Stromal cell of bone marrow (primary cell): ENCODE measurements at regions not wholly inside any gene's neighbourhood (a gene's known extent, or its start where the extent isn't known, plus 50 kb on each side); places are given as distances from the start of the nearest gene placed in this dataset.
A peak's percentile ranks its signal among the peaks of the same experiment; 100 is the strongest.
"Not testable (repeated sequence)": the region's sequence is repeated elsewhere in the genome, so short reads cannot be mapped to it uniquely, and the experiment has no call there.

Experiments
- DNase-seq: peaks from one replicate; pipeline ENCODE4 v3.0.0-alpha.2; 2012; ENCODE audit warnings: low read depth

DNA sequence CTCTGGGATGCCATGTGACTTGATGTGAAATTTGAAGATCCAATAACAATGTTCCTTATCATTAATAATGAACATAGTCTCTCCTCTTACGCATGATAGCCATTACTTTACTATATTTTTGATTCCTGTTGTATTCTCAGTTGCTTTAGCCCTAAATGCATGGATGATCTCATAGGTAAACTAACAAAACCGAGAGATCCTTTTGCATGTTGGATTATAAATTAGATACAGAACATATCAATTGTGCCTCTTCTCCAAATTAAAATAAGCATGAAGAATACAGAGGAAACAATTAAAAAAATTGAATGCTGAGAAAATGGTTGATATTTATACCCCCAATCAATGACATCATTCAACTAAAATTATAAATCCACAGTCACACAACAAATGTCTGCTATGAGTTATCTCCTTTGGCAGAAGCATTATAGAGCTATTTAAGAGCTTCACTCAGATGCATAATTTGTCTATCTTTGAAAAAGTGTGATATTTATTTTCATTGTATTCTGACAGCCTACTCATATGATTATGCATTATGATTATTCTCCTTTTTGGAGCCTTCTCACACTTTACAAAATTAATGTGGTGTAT lies 386.4 kb upstream of the STXBP6 start:
- no peak for DNase-seq

DNA sequence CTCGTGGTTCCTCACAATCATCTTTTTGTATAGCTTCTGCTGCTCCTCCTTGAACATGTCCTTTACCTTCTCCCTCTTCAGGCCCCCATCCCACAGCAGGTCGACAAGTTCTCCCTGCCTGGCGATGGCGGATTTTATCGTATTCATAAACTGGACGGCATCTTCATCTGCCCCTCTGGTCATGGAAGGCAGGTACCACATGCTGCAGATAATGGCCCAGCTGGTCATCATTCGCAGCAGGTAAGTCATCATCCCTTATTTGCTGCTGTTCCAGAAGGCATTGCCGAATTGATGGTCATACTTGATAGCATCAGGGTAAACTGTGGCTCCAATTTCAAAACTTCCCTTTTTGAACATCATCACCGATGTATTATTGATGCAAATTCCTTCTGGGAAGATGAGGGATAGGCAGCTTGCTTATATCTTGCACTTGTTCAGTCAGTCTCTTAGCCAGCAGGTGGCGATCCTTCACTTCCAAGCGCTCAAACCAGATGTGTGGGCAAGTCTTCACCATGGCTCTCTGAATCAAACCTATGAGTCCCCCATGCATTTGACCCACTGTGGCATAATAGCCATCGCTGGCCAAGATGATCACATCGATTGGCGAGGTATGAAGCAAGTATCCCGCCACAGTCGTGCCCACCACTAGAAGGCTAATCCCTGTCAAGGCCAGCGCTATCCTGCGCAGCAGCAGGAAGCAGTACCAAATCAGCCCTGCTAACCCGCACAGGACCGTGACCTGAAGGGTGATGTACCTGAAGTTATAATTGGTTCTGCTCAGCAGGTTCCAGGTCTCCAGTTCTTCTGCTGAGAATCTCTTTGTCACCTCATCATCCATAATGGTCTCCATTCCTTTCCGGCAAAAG lies 381.5 kb upstream of the STXBP6 start:
- no peak for DNase-seq

DNA sequence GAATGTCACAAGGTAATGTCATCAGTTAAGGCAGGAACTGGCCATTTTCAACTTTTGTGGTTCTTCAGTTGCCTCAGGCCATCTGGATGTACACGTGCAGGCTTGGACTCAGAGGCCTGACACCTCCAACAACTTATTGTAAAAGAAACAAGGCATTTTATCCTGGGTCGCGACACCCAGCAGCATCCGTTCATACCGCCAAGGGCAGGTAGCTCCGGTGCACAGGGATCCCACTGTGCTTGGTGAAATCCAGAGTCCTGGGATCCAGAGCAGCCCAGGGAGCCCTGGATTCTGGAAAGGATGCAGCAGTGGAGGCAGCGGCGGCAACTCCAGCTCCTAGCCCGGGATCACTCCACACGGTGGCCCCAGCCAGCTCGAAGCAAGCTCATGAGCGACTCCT lies 380.9 kb upstream of the STXBP6 start:
- no peak for DNase-seq

DNA sequence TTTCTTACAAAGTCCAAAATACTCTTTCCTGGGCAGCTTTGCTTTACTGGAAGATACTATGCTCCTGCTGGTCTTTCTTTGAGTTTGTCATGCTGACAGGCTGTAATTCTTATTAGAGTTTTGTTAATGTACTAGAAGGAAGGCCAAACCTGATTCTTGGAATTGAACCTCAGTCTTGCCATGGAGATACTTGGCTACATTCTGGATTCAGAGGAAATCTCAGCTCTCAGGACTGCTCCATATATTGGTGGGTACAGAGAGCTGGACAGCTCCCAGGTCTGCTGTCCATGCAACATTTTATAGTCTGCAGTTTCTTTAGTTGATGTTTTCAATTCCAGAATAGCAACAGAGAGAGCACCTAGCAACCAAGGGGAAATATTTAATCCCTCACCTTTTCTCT lies 363.1 kb upstream of the STXBP6 start:
- DNase-seq, result no peak

DNA sequence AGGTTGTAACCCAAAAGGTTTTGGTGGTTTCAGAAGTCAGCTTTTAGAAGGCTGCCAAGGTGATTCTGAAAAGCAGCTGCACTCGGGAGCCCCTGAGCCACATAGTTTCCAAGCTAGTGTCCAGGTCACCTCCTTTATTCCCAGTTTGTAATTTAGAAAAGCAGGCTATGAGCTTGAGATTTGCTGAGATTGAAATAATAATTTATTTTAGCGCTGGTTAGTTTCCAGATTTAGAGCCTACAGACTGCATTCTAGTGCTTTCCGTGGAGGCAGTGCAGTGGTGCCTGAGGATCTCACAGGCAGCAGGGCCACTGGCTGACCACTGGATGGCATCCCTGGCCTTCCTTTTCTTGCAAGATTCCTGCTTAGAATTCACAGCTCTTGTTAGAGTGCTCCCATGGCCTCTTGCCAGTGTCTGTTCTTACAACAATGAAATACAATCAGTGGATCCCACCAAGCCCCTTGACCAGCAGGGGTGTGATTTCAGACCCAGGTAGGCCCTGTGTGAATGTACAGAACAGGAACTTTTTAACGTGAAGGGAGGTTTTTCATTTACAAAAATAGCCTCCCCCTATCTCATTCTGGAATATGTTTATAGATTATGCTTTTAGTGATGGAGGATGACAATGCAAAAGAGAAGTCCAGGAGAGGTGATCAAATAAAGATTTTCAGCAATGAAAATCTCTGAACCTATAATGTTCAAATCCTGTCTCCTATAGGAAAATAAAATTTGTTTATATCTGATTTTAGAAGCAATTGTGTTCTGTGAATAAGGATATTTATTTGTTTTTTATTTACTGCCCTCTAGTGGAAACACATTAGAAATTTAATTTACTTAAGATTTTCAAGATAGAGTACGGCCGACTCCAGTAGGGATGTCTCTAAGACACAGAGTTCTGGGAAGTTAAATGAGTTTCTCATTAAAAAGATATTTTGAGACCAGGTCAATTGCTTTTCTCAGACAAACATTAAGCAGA lies 362.1 kb upstream of the STXBP6 start:
- DNase-seq, result no peak

DNA sequence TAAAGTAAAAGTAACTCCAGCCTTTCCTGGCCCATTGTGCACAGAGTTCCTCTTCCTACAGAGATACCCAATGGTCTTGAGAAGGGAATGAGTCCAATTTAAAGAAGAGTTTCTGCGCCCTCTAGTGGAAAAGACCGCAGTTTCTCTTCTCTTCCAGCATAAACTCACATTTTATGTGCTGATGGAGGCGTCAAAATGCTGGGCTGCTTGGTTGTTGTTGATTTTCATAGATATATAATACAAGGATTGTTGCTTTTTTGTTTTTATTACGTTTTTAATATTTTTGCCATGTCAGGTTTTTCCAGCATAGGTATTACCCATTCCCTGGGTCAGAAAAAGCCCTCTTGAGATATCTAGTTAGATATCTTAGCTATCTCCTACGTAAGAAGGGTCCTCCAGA lies 356.9 kb upstream of the STXBP6 start:
- no peak for DNase-seq

DNA sequence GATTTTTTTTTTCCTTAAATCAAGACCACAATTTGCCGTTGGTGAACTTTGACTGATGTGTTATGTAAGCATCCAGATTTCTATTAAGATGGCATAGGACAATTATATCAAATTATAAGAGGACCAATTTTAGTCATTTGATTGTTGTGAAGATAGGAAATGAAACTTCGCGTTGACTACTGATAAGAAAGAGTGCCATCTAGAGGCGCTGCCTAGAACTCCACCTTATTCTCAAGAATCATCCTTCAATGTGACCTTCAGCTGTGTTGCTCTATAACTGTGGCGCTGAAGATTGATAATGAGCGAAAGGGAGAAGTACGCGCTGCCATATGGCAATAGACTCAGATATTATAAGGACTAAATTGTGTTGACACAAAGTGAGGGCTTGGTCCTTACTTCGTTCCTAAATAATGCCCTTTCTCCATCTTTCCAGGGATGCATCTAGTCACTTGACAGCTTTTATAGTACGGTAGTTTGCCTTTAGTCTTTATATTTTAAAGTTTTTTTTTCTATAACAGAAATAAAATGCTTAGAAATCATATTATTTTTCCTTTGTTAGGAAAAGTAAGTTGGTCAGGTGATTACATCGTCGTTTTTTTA lies 350.8 kb upstream of the STXBP6 start:
- no peak for DNase-seq

DNA sequence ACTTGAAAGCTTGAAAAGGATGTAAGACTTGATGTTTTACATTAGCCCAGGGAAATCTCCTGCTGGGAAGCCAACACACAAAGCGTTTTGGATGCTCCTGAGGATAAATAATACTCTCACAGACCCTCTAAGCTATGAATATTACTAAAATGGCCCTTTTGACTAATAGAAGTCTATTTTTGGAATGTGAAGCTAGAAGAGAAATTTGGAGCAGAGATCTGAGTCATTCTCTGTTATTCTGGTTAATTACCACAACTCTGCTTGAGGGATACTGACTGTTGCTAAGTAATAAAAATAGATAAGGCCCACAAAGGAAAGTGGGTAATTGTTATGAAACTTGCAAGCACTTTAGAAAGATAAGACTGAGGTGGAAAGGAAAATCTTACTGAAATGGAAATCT lies 346.2 kb upstream of the STXBP6 start:
- peak; percentile 28 for DNase-seq

DNA sequence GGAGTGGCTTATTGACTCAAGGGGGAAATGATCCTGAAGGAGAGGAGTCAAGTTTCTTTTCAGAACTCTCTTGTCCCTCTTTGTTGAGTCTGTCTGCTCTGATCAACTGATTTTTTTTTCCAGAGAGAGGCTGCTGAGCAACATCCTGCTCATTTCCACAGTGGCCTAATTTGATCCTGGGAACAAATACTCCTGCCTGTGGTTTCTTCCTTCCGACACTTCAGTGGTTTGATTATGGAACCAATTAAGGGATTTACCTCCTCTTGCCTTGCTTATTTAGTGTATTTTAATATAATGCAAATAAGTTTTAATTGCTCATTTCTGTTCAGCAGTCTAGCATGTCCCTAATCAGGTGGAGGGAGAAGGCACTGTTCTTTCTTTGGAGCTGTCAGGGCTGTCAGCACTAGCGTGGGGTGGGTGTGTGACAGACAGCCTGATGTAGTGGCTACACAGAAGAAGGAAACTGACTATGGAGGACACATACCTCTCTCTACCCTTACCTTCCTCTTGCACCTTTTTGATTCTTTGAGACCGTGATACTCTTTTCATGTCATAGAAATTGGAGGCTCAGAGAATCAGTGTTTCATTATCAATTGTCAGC lies 344.9 kb upstream of the STXBP6 start:
- DNase-seq, result no peak

DNA sequence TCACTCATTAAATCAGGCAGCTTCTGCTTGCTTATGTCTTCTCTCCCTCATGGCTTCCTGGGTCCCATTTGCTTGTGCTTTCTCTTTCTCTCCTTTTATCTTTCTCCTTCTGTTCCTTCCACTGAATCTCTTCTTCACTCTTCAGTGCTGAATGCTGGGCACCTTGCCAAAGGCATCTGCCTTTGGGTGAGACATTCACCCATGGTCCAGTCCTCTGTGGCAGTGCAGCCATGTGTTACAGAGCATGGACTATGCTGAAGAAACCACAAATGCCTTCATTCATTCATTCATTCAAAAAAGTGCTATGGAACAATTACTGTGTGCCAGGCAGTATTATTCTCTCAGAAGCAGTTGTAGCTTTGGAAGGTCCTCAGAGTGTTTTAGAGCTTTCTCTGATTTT lies 344.4 kb upstream of the STXBP6 start:
- DNase-seq, result no peak

DNA sequence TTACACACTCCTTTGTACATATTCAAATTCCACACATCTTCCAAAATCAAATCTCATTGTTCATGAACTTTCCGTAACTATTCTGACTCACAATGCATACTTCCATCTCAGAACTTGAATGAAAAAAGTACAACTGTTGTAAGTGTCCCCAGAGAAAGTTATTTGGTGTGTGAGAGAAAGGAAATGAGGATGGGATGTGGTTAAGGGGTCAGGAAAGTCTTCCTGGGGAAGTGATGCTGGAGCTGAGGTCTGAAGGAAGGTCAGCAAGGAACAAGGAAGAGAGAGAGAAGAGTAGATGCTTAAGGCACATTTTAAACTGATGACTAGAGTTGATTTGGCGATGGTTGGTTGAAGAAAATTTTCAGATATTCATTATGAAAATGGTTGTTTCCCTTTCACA lies 340.0 kb upstream of the STXBP6 start:
- DNase-seq, result no peak

DNA sequence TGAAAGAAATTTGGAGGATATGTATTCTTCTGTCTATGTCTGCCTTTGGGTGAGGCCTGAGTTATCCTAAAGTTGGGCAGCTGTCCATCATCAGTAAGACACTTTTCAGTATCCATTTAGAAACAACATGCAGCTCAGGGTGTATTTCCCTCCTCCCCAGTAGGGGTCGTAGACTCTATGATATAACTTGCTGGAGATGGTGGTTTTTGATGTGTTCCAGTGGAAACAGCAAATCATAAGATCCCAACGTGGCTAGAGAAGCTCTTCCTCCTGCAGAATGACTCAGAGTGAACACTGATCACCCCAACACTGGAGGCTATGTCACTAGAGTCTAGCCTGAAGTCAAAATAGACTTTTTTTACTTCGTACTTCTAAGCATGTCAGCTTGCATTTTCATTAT lies 331.6 kb upstream of the STXBP6 start:
- DNase-seq, result no peak

DNA sequence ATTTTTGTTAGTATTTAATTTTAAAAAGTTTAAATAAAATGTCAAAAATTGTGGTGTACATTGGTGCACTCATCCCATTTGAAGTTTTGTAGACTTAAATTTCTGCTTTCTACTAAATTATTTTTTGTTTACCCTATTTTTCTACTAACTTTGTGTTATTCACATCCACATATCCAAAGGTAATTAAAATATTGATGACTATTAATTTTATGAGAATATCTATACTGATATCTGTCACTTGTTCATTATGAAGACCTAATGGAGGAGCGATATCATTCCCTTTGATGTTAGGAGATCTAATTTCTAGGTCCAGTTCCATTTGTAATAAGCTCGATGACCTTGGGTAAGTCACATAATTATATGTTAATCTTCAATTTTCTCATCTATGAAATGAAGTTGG lies 325.7 kb upstream of the STXBP6 start:
- DNase-seq, result no peak

DNA sequence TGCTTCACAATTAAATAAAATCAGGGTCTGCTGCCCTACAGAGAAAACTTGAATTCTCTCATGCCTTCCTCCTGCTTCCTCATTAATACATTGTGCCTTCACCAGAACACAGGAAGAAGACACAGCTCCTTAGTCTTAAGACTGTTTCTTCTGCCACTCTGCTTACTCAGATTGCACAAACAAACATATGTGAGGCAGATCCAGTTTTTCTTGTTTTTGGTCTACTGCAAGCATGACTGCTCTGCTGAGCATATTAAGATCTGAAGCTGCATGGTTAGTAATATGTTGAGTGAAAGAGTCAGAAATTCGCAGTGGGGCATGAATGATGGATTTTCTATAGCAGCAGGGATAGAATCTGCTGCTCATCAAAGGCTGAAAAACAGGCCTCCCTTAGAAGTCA lies 321.1 kb upstream of the STXBP6 start:
- DNase-seq, result no peak

DNA sequence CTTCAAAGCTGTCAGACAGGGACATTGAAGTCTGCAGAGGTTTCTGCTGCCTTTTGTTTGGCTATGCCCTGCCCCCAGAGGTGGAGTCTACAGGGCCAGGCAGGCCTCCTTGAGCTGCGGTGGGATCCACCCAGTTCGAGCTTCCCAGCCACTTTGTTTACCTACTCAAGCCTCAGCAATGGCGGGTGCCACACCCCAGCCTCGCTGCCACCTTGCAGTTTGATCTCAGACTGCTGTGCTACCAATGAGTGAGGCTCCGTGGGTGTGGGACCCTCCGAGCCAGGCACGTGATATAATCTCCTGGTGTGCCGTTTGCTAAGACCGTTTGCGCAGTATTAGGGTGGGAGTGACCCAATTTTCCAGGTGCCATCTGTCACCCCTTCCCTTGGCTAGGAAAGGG lies 320.1 kb upstream of the STXBP6 start:
- DNase-seq, result not testable (repeated sequence)

DNA sequence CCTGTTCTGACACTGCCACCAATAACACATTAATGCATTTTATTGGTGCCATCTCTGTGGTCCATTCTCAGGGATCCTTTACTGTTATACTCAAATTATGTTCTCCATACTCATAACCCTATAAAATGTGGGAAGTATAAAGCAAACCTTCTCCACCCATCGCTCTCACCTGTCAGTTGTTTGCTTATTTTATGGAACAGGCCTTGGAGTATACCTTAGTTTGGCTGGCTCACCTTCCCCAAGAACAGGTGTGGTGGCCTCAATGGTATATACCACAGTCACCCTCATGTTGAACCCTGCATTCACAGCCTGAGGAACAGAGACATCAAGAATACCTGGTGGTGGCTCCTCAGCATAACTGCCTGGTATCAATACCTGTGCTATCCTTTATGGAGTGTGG lies 308.4 kb upstream of the STXBP6 start:
- no peak for DNase-seq

DNA sequence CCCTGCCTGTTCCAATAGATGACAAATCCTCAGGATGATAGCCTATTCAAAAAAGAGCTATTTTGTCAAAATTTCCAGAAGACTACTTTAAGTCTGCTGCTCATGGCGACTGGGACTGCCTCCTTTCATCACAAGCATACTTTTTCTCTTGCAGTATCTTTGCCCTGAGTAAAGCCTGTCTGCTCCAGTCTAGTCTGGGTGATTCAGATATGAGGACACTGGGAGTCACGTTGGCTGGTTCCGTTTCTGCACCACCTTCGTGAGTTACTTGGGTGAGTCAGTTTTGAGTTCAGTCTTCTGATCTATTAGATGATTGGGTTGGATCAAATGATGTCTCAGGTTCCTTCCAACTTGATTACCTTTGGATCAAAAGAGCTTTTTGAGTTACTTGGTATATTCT lies 301.3 kb upstream of the STXBP6 start:
- DNase-seq, result peak; percentile 57

DNA sequence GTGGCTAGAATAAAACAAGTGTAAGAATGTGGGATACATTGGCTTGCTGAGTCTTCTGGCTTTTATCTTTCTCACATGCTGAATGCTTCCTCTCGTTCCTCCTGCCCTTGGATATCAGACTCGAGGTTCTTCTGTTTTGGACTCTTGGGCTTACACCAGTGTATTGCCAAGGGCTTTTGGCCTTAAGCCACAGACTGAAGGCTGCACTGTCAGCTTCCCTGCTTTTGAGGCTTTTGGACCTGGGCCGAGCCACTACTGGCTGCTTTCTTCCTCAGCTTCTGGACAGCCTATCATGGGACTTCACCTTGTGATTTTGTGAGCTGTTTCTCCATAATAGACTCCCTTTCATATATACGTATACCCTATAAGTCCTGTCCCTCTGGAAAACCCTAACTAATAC lies 300.9 kb upstream of the STXBP6 start:
- no peak for DNase-seq

DNA sequence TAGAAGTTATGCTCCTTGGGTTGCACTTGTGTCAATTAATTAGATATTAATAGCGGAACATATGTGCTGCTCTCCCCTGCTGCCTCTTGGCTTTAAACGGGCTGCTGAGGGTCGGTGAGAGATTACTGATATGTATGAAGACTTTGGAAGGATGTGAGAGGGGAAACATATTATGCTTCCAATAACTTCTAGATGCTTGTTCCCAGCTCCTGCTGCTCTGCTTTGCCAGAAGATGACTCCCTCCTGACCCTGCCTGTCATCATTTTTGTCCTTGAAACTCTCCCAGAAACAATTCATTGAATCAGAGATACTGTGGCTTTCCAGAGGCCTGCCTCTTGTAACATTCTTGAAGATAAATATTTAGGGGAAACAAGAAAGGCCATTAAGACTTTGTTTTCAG lies 300.1 kb upstream of the STXBP6 start:
- no peak for DNase-seq

DNA sequence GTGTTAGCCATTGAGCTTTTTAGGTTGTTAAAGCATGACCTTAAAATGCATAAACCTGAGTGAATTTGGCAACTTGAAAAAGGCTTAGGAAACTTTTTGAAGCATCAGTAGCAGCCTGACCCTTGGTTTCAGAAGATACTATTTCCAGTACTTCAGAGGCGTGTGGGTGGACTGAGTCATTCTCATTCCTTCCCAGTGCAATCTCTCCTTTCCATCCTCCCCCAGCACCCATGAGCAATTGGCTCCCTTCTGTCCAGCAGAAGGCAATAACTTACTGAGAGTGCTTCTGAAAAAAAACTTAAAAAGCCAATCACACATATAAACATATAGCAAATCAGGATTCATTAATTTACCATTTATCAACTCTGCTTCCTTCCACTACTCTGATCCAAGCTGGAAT lies 299.3 kb upstream of the STXBP6 start:
- peak; percentile 48 for DNase-seq

DNA sequence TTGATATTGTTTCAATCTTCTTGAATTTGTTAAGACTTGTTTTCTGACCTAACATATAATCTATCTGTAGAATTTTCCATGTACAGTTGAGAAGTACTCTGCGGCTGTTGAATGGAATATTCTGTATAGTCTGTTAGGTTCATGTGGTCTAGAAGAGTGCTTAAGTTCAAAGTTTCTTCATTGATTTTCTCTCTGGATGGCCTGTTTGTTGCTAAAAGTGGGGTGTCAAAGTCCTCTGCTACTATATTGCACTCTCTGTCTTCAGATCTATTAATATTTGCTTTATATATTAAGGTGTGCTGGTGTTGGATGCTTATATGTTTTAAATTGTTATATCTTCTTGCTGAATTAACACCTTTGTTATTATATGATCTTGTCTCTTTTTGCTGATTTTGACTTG lies 290.9 kb upstream of the STXBP6 start:
- no peak for DNase-seq

DNA sequence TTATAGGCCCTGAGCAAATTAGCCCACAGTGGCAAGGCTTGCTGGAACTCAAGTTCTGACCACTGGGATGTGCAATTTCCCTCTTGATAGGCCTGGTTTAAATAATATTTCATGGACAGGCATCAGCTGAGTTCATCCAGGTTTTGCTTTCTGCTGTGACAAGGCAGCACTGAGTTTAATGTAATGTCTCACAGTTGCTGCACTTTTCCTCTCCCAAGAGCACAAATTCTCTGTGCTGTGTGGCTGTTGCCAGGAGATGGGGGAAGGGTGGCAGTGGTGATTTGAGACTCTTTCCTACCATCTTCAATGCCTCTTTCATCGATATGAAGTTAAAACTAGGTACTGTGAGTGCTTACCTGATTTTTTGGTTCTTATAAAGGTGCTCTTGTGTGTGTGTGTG lies 272.8 kb upstream of the STXBP6 start:
- no peak for DNase-seq
